SHP77 (cell line): ENCODE measurements at regions not wholly inside any gene's neighbourhood (a gene's known extent, or its start where the extent isn't known, plus 50 kb on each side); places are given as distances from the start of the nearest gene placed in this dataset.

Experiments
- DNase-seq, 2 experiments: peaks; one replicate each; lab custom pipeline; 2025; lab: John Stamatoyannopoulos, UW

DNA sequence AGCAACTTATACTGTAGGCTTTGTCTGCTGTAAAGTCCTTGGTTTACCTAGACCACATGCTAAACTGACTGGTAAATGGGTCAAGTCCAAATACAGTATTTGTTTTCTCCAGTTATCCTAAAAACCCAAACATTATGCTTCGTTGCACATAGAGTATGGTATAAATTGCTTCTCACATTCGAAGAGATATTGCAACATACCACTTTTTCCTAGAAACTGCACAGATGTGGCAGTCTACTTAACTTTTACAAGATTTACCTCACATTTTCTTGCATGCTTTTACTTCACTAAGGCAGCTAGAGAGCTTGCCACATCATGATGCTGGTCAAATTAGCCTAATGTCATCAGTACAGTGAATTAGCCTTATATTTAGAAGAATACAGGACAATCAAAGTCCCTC is 66.0 kb upstream of the SCN7A start:
- DNase-seq: no peak

GRCh38 chr2:166550923-166551322 is 56.9 kb upstream of the SCN7A start:
- DNase-seq: no peak

DNA sequence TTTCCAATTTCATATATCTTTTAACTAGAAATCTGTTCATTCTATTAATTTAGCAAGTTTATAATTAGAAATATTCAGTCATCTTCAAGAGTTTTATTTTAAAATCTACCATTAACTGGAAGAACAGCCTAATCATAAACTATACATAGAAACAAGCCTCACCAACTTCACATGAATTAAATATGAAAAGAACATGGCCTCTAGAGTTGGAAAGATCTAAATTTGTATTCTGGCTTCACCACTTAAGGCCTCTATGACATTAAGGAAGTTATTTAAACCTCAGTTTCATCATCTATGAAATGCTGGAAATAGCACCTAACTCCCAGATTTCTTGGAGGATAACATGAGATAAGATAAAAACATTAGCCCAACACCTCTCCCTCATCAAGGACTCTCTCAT is 51.4 kb upstream of the SCN7A start:
- no peak for DNase-seq
